Spleen (tissue), 7 donors: ENCODE measurements at regions not wholly inside any gene's neighbourhood (a gene's known extent, or its start where the extent isn't known, plus 50 kb on each side); places are given as distances from the start of the nearest gene placed in this dataset.

Source experiments
- POLR2A ChIP-seq, 3 donors: fragments of 450-650 bp; IDR thresholded peaks; one replicate each; pipeline ENCODE4 v1.5.1; 2017; ENCODE audit warnings: antibody characterized with exemption in 3 of 3, mild to moderate bottlenecking in 1 of 3
- POLR2AphosphoS5 ChIP-seq, 3 donors: sonication (generic); formaldehyde crosslinking; IDR thresholded peaks; one replicate each; pipeline ENCODE4 v1.5.1; 2017; ENCODE audit warnings: antibody characterized with exemption in 3 of 3
- TF ChIP-seq, protein P1 (sequence below), 11 experiments: fragments of 200-600 bp in 7 of 11; fragments of 450-650 bp in 4 of 11; sonication (generic) in 4 of 11; IDR thresholded peaks in 8 of 11; conservative IDR thresholded peaks in 3 of 11; 1 replicate in 7 of 11; 2 replicates in 4 of 11; pipeline versions ENCODE4 v1.4.0 to v1.8.0; 2016 to 2021; ENCODE audit warnings: antibody characterized with exemption in 11 of 11, inconsistent platforms in 4 of 11, mild to moderate bottlenecking in 1 of 11
- donor health status: DM: no; HTN: no; CAD: no; lungs with moderate emphysema.
- donor health status: DM: no; HTN: no; CAD: no.
- donor health status: DM: no; HTN: no; CAD: no.

- TF ChIP-seq, protein P1, sequence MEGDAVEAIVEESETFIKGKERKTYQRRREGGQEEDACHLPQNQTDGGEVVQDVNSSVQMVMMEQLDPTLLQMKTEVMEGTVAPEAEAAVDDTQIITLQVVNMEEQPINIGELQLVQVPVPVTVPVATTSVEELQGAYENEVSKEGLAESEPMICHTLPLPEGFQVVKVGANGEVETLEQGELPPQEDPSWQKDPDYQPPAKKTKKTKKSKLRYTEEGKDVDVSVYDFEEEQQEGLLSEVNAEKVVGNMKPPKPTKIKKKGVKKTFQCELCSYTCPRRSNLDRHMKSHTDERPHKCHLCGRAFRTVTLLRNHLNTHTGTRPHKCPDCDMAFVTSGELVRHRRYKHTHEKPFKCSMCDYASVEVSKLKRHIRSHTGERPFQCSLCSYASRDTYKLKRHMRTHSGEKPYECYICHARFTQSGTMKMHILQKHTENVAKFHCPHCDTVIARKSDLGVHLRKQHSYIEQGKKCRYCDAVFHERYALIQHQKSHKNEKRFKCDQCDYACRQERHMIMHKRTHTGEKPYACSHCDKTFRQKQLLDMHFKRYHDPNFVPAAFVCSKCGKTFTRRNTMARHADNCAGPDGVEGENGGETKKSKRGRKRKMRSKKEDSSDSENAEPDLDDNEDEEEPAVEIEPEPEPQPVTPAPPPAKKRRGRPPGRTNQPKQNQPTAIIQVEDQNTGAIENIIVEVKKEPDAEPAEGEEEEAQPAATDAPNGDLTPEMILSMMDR (IDR thresholded peaks at IDR 0.05 in 8 of 11, conservative IDR thresholded peaks at IDR 0.05 in 3 of 11), result no peak
- no peak for TF ChIP-seq POLR2AphosphoS5 (IDR thresholded peaks at IDR 0.05)
- no peak for TF ChIP-seq POLR2A (IDR thresholded peaks at IDR 0.05)
Measured at GRCh38 chr13:73972545-73972944, 161.7 kb downstream of the KLF12 start.
